HepG2 (cell line): ENCODE measurements at regions not wholly inside any gene's neighbourhood (a gene's known extent, or its start where the extent isn't known, plus 50 kb on each side); places are given as distances from the start of the nearest gene placed in this dataset.

Experiments
- CTCF ChIP-seq: sonication (generic); formaldehyde crosslinking; IDR thresholded peaks from 2 replicates; pipeline ENCODE4 v1.5.0; 2020; ENCODE audit warnings: mild to moderate bottlenecking, missing genetic modification reagents, moderate library complexity
- ELK4 ChIP-seq: sonication (generic); formaldehyde crosslinking; IDR thresholded peaks from 2 replicates; pipeline ENCODE4 v1.9.0; 2021; ENCODE audit warnings: missing genetic modification reagents, borderline replicate concordance
- EP300 ChIP-seq, 3 experiments: sonication (generic) in 1 of 3; formaldehyde crosslinking in 1 of 3; IDR thresholded peaks; 2 replicates each; pipeline versions ENCODE4 v1.5.1 to v1.6.1; 2011 to 2020; ENCODE audit warnings: low read depth in 2 of 3, low read length in 2 of 3, borderline replicate concordance in 1 of 3, improper control_type of control experiment in 1 of 3, mild to moderate bottlenecking in 1 of 3, missing genetic modification reagents in 1 of 3, moderate library complexity in 1 of 3
- ERF ChIP-seq: IDR thresholded peaks from 2 replicates; pipeline ENCODE4 v1.6.1; 2018; ENCODE audit warnings: missing biosample characterization, missing genetic modification reagents
- ETV6 ChIP-seq: sonication (generic); formaldehyde crosslinking; conservative IDR thresholded peaks from 2 replicates; pipeline ENCODE4 v1.4.0; 2020; ENCODE audit warnings: missing genetic modification reagents
- JARID2 ChIP-seq: sonication (generic); formaldehyde crosslinking; IDR thresholded peaks from 2 replicates; pipeline ENCODE4 v1.8.1; 2023; ENCODE audit warnings: missing genetic modification reagents, inconsistent platforms; ENCODE audit not compliant: insufficient replicate concordance
- POLR2AphosphoS5 ChIP-seq: IDR thresholded peaks from 2 replicates; pipeline ENCODE4 v1.6.1; 2012; ENCODE audit warnings: low read depth, low read length
- RXRA ChIP-seq: sonication (generic); formaldehyde crosslinking; IDR thresholded peaks from 2 replicates; pipeline ENCODE4 v1.5.1; 2020; ENCODE audit warnings: missing genetic modification reagents
- ZBTB1 ChIP-seq: sonication (generic); formaldehyde crosslinking; IDR thresholded peaks from 2 replicates; pipeline ENCODE4 v1.4.0; 2020; ENCODE audit warnings: missing genetic modification reagents, borderline replicate concordance
- ZC3H4 ChIP-seq: sonication (generic); formaldehyde crosslinking; IDR thresholded peaks from 2 replicates; pipeline ENCODE4 v1.4.0; 2020; ENCODE audit warnings: missing genetic modification reagents, borderline replicate concordance
- ZHX1 ChIP-seq: sonication (generic); formaldehyde crosslinking; IDR thresholded peaks from 2 replicates; pipeline ENCODE4 v1.8.1; 2022; ENCODE audit warnings: low read depth, mild to moderate bottlenecking, missing genetic modification reagents
- ZNF225 ChIP-seq: sonication (generic); formaldehyde crosslinking; IDR thresholded peaks from 2 replicates; pipeline ENCODE4 v1.4.0; 2020; ENCODE audit warnings: mild to moderate bottlenecking, missing genetic modification reagents
- TF ChIP-seq, protein P1 (sequence below): sonication (generic); formaldehyde crosslinking; IDR thresholded peaks from 2 replicates; pipeline ENCODE4 v1.4.0; 2020; ENCODE audit warnings: mild to moderate bottlenecking, missing genetic modification reagents, borderline replicate concordance

GRCh38 chr11:33434294-33434693 lies 177.1 kb downstream of the HIPK3 start:
- TF ChIP-seq JARID2 (CRISPR knock-in tag) (no peak), ZHX1 (CRISPR knock-in tag) (no peak), CTCF (CRISPR knock-in tag) (no peak), ERF (CRISPR knock-in tag) (no peak), ZBTB1 (CRISPR knock-in tag) (no peak), POLR2AphosphoS5 (no peak), RXRA (no peak), ELK4 (CRISPR knock-in tag) (no peak), EP300 (IDR thresholded peaks at IDR 0.05; ENCODE audit: low read depth in 2 of 2, low read length in 2 of 2) (no peak), EP300 (CRISPR knock-in tag; IDR thresholded peaks at IDR 0.05; ENCODE audit: borderline replicate concordance) (no peak), ZNF225 (CRISPR knock-in tag) (no peak), ETV6 (CRISPR knock-in tag) (no peak), ZC3H4 (CRISPR knock-in tag) (no peak)
- TF ChIP-seq, protein P1, sequence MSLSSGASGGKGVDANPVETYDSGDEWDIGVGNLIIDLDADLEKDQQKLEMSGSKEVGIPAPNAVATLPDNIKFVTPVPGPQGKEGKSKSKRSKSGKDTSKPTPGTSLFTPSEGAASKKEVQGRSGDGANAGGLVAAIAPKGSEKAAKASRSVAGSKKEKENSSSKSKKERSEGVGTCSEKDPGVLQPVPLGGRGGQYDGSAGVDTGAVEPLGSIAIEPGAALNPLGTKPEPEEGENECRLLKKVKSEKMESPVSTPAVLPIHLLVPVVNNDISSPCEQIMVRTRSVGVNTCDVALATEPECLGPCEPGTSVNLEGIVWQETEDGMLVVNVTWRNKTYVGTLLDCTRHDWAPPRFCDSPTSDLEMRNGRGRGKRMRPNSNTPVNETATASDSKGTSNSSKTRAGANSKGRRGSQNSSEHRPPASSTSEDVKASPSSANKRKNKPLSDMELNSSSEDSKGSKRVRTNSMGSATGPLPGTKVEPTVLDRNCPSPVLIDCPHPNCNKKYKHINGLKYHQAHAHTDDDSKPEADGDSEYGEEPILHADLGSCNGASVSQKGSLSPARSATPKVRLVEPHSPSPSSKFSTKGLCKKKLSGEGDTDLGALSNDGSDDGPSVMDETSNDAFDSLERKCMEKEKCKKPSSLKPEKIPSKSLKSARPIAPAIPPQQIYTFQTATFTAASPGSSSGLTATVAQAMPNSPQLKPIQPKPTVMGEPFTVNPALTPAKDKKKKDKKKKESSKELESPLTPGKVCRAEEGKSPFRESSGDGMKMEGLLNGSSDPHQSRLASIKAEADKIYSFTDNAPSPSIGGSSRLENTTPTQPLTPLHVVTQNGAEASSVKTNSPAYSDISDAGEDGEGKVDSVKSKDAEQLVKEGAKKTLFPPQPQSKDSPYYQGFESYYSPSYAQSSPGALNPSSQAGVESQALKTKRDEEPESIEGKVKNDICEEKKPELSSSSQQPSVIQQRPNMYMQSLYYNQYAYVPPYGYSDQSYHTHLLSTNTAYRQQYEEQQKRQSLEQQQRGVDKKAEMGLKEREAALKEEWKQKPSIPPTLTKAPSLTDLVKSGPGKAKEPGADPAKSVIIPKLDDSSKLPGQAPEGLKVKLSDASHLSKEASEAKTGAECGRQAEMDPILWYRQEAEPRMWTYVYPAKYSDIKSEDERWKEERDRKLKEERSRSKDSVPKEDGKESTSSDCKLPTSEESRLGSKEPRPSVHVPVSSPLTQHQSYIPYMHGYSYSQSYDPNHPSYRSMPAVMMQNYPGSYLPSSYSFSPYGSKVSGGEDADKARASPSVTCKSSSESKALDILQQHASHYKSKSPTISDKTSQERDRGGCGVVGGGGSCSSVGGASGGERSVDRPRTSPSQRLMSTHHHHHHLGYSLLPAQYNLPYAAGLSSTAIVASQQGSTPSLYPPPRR (CRISPR knock-in tag) = no peak
